NCI-H128 (cell line): ENCODE measurements at regions not wholly inside any gene's neighbourhood (a gene's known extent, or its start where the extent isn't known, plus 50 kb on each side); places are given as distances from the start of the nearest gene placed in this dataset.

Experiments used
- DNase-seq: peaks from one replicate; lab custom pipeline; 2025; ENCODE audit not compliant: unreplicated experiment; lab: John Stamatoyannopoulos, UW

DNA sequence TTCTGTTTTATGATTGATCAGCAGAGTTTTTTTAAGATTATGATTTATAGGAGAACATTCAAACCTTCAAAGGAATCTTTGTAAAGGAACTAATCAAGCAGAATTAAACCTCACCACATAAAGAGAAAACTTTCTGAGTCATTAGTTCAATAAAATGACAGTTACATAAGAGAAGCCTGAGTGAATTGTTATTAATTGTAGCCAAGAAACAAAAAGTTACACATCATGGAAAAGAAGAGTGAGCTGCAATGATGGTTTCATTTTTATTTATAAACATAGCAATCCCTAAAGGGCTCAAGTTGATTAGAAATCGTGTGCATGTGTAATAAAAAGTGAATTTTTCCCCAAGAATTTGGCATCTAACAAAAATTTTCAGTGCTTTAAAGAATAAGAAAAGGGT is 731.4 kb downstream of the LTN1 start:
- DNase-seq, result no peak

DNA sequence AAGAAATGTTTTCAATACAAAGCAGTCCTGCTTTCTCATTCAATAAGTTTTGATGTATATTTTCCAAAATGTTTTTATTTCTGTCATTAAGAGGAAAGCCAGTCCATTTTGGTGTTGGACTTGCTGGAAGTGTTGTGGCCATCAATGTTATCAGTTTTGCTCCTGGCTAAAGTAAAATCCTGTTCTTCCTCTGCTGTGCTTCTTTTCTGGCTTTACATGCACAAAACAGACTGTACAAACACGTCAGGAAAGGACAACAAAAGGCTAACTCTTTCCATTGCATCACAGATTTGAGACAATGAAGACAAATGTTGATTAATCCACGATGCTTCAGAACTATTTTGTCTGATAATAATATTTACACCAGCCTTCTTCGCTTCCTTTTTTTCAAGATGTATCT is 735.4 kb downstream of the LTN1 start:
- no peak for DNase-seq

DNA sequence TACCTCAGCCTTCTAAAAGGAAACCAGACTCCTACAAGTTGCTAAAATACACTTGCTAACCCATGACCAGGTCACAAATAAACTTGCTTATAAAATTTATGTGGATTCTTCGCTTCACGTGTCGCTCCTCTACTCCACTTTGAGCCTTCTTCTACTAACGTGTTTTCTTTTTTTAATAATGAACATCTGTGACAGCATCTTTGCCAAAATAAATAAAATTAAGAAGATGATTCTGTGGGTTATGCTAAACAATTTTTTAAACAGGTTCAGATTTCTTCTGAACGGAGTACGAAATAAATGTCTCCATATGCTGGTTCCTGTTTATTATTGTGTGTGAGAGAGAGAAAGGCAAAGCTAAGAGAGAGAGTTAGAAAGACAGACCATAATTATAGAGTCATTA is 735.8 kb downstream of the LTN1 start:
- no peak for DNase-seq

DNA sequence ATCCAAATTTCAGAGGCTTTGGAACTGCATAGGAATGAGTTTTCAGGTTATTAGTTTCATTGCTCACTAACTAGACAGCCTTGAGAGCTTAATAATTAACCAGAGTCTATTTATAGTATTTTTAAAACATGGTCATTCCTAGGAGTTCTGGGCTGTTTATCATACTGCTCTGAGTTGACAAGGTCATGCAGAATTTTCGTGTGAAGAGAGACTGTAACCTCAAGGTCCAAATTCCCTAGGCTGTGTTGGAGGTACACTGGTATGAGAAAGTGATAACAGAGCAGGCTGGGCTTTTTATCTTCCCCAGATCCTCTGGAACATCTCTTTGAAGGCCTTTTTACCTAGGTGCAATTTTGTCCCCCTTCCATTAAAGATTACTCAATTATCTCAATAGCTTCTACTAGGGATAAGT is 736.3 kb downstream of the LTN1 start:
- no peak for DNase-seq

DNA sequence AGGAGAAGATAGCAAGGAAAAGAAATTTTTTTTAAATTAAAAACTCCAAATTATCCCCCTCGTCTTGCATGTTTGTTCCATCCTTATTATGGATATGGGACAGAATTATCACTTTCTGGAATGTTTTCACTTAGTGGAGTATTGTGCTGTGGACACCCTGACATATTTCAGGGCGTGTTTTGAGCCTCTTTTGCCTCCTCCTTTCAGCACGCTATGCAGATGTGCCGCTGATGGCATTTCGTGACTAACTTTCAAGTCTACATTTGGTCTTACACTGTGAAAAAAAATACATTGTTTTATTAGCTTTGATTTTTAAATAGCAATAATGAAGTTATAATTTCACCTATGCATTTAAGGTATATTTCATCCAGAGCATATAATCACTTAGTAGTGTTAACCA is 738.7 kb downstream of the LTN1 start:
- no peak for DNase-seq

DNA sequence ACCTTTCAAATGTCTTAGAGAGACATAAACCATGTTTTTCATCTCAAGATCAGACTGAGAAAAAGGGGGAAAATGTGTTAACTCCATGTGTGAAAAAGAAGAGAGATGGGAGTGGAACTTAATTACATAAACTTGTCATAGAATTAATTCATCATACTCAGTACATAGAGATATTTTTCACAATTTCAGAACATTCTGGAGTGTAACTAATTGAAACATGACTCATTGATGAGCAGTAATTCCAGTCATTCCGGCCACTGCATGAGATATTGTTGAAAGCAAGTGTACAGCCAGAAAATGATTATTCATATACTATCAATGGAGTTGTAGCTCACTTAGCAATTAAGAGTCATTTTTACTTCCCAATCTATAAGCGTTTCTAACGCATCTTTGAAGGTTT is 739.3 kb downstream of the LTN1 start:
- DNase-seq, result no peak

DNA sequence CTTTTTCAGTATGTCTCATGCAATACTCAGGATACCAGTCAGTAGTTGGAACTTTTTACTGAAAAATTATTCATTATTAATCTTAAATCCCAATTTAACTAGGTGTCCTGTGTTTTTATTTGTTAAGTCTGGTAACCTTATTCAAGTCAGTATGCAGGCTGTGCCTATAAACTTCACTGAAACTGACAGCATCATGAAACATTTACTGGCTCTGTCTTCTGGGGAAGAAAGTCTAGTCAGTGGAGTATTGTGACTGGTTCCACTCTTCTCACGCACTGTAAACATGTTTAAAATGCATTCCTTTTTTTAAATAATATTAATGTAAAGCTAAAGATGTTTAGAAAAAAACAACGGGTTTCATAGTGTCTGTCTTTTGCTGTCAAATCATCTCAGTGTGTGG is 739.7 kb downstream of the LTN1 start:
- no peak for DNase-seq

DNA sequence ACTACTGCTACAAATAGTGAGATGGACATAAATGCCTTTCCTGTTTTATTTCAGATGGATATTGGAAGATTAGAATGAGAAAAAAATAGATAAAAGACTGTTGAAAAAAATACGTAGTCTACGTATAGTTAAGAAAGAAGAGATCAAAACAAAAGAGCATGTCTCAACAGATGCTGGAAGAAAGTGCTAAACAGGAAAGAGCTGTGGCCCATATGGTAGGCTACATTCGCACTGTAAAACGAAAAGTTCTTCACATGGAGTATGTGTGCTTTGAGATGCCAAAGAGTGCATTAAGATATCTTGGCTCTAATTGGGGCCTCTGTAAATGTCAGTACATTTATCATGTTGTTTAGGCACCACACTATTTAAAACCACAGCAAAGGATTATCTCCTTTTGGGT is 741.7 kb downstream of the LTN1 start:
- no peak for DNase-seq

DNA sequence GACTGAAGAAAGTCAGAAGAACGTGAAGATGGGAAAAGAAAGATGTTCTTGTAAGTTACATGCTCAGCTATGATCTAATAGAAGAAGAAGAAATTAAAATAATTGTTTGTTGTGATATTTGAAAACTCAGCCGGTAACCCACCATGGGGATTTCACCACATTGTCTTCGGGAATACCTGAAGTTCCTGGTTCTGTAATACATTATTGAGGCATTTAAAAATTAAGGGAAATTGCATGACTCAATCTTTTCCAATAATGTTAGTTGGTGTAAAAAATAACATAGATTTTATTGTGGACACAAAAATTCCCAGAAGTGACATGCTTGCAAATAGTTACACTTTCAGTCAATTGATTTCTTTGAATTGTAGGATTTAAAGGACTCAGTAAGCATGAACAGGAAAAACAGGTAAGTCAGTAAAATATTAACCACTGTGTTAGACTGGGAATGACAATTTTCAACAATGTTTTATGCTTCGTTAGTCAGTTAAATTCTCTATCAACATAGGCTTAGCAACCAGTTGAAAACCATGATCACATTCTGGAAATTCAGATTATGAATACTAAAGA is 745.1 kb downstream of the LTN1 start:
- DNase-seq, result no peak

DNA sequence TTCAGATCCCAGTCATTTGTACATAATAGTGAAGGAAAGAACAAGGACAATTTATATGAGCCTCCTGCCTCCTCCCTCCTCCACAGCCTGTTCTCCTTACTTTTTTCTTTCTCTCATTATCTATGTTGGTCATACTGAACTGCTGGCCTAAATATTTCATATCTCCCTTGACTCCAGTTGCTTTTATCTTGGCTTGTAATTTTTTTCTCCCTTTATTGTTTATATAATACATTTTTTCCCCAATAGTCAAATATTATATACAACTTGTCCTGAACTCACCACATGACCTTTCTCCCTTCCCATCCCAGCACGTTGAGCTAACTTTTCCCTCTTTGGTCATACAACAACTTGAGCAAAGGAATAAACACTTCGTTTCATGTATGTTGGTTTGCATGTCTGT is 752.1 kb downstream of the LTN1 start:
- no peak for DNase-seq

DNA sequence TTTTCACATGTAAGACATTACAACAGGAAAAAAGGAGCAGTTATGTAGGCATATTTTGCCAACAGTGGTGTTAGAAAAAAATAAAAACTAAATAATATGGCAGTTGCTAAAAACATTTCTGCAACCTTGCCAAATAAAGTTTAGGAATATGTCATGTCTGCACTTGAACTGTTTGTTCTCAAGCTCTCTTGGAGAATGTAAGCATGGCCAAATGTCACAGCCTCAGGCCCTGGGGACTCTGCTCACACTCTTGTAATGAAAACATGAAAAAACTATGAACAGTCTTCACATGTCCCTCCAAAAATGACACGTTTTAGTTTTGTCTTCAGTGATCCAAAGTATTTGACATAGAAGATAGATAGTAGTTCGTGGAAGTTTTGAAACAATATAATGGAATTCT is 753.3 kb downstream of the LTN1 start:
- DNase-seq, result no peak

DNA sequence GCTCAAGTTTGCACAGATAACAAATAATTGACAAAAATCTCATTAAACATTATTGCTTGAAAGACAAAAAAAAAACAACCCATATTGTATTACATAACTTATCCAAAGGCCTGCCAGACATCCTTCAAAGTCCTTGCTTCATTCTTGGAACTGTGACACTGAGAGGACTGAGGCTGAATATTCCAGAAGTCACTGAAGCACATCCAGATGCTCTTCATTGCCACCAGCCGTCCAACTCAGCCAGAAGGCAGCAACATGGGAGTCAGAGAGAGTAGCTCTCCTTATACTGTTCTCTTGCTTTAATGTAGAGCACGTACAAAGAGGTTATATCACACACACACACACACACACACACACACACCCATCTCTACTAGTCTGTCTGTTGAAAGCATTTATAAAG is 755.0 kb downstream of the LTN1 start:
- DNase-seq, result no peak

DNA sequence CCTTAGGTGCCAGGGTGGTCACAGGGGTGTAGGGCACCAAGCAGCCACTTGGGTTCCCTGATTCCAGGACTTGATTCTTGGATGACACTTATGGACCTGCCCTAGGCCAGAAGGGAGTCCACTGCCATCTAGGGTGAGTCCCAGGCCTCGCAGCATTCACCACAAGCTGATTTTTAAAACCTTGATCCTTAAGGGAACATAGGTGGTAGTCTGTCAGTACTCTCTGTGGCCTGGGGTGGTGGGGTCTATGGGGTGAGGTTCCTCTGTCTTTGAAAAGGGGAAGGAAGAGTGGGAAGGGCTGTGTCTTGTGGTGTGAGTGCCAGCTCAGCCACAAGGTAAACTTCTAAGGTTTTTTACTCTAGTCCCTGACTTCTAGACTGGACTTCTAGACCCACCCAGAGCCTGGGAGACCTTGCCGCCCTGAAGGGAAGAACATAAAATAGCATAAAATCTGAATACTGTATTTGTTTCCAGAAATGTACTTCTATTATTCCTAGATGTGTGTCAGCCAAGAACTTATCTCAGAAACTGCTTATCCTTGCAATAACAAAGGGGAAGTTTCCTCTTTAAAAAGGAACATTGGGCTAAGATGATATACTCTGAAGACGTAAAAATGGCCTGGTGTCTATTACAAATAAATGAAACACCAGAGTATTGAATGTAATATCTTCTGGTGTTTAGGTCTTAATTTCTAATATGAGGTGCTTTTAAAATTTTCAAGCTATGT is 757.3 kb downstream of the LTN1 start:
- DNase-seq, result no peak

DNA sequence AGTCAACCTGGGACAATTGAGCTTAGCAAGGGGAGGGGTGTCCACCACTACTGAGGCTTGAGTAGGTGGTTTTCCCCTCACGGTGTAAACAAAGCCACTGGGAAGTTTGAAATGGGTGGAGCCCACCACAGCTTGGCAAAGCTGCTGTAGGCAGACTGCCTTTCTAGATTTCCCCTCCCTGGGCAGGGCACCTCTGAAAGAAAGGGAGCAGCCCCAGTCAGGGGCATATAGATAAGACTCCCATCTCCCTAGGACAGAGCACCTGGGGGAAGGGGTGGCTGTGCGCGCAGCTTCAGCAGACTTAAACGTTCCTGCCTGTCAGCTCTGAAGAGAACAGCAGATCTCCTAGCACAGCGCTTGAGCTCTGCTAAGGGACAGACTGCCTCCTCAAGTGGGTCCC is 758.4 kb downstream of the LTN1 start:
- DNase-seq, result no peak

DNA sequence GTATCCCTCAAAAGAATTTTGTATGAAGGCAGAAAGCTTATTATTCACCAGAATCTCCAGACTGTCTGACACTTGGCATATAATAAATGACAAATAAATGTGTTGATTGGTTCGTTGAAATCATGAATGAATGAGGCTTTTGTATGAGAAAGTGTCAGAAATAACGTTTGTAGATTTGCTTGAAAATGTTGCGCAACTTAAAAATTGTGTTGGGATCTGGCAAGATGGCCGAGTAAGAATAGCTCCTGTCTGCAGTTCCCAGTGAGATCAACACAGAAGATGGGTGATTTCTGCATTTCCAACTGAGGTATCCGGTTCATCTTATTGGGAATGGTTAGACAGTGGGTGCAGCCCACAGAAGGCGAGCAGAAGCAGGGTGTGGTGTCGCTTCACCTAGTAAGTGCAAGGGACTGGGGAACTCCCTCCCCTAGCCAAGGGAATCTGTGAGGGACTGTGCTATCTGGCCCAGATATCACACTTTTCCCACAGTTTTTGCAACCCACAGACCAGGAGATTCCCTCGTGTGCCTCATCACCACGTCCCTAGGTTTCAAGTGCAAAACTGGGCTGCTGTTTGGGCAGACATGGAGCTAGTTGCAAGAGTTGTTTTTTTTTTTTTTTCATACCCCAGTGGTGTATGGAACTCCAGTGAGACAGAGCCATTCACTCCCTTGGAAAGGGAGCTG is 759.0 kb downstream of the LTN1 start:
- DNase-seq, result no peak

DNA sequence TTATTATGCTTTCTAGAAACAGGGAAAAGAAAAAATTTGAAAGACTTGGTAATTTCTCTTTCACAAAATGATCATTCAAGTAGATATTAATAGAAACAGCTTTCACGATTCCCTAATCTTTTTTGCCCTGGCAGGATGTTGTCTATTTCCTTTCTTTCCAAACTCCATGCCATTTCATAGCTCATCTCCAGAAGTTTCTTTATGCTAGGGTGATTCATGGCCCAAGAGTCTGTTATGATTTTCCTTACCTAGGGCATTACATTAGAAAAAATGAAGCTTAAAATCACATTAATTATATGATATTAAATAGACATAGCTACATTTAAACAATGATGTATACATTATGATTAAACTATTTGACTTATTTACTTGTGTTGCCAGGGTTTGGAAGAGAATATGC is 762.1 kb downstream of the LTN1 start:
- no peak for DNase-seq

DNA sequence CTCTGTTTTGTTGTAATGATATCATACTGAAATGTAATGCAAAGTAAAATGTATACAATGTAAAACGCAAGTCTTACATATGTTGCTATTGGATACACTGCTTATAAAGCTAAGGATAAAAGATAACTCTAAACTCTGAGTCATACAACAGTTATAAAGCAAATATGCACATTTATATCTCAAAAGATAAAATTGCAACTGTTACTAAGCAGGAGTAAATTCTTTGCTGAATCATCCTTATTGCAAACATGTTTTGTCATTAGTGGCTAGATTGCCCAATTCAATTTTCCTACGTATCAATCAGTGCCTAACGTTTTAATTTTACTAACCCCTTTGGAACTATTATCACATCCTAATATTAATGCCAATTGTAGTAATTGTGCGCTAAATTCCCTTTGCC is 762.9 kb downstream of the LTN1 start:
- no peak for DNase-seq

DNA sequence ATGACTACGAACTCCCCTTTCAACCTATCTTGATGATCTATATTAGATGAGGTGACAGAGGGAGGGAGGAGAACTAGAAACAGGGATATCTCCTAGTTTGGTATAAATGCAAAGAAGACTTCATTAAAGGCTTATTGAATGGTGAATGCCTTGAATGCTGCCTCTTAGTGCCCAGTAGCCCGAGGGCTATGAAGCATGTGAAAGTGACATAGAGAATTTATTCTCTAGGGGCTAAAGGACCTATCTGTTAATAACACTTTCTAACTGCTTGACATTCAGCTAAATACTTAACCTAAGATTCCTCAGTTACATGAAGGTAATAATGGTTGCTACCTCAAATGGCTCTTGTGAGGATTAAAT is 764.1 kb downstream of the LTN1 start:
- DNase-seq, result no peak

DNA sequence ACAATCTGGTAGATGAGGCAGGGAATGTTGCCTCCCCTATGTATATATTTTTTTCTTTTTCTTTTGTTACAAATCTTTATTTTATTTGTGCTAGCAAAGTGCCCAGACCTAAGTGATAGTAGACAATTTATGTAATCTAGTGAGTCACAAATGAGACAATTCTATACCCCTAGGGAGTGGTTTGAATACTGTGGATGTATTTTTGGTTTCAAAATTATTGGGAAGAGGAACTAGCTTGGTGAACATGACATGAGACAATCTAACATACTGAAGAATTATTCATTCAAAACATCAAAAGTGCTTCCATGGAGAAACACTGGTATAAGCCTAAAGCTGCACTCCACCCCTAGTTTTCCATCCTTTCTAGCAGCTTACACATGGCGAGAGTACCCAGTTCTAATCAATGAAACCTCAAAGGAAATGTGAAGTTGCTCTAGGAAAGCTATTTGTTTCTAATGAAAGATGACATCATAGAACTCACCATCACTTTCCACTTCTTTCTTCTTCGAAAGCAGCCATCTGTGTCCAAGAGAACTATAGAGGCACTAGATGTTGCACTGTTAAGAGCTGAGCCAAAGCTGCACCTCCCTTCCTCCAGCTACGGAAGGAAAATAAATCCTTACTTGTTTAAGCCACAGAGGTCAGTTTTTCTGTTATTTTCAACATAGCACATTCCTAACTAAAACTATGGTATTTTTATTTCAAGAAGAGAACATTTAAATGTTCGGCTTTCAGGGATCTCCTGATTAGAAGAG is 764.6 kb downstream of the LTN1 start:
- DNase-seq, result no peak

DNA sequence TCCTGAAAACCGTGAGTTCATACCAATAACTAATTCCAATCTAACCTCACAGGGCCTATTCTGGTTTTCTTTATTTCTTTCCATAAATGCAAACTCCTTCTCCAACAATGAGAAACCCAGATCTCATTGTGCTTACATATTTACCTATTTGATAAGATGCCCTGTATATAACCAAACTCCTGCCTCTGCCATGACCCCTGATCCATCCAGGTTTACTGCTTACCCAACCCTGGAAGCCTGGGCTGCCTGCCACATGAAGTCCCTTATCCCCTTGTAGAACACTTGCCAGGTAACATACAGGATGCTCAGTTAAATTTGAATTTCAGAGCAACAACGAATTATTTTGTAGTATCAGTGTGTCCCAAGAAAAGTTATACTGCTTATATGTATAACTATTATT is 766.1 kb downstream of the LTN1 start:
- DNase-seq, result no peak

DNA sequence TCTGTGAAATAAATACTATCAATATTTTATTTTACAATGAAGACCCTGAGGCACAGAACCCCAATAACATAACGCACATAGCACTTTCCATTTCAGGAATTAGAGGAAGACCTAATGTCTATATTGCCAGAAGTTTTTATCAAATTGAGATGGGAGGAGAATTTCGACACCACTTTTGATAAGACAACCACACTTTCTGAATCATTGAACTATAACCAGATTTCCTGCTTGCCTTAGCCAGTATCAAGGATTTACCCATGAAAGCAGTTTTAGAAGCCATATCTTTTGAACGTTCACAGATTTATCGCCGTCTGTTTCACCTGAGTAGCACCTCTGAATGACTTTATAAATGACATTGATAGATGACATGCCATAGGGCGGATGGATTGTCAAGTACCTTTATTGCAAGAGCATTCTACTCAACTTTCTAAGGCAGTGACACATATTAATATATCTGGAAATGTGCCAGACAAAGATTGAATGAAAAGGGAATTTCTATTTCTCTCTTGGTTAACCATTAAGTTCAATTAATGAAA is 768.4 kb downstream of the LTN1 start:
- DNase-seq, result no peak

DNA sequence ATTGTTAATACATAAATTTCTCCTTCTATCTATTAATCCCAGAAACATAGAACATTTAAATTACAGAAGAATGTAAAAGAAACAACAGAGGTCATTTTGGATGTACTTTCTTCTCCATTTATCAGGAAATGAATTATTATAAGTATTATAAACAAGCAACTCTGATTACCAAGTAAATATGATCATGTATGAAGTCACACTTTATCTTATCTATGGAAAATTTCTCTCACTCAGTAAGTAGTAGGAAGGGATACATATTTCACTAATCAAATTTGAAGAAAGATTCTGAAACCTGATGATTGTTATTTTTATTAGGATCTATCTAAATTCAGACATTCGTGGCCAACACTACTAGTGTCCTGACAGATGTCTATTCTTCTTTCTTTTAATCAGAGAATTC is 770.7 kb downstream of the LTN1 start:
- DNase-seq, result no peak
